Keratinocyte (primary cell): ENCODE measurements at regions not wholly inside any gene's neighbourhood (a gene's known extent, or its start where the extent isn't known, plus 50 kb on each side); places are given as distances from the start of the nearest gene placed in this dataset.

Experiments used
- DNase-seq: peaks from one replicate; pipeline ENCODE4 v3.0.0-alpha.2; 2011; ENCODE audit warnings: low read depth, missing footprints, low spot score
- FAIRE-seq: peaks from 2 replicates; lab custom pipeline; 2011; peaks lifted over from hg19 to GRCh38; lab: Jason Lieb, UNC
- H2AFZ ChIP-seq: 2 replicates; pipeline ENCODE4 v1.6.0; 2012; ENCODE audit warnings: low read length, control low read depth, inconsistent platforms; ENCODE audit not compliant: control insufficient read depth
- H3K27ac ChIP-seq: 2 replicates; pipeline ENCODE4 v1.5.1; 2011; ENCODE audit warnings: low read length; ENCODE audit not compliant: control insufficient read depth, insufficient read depth
- H3K27me3 ChIP-seq: 3 replicates; pipeline ENCODE4 v1.6.0; 2011; ENCODE audit warnings: low read length; ENCODE audit not compliant: control insufficient read depth, insufficient read depth; ENCODE audit errors: extremely low read depth
- H3K36me3 ChIP-seq, 2 experiments: 2 replicates in 1 of 2; 3 replicates in 1 of 2; pipeline ENCODE4 v1.5.1; 2011; ENCODE audit warnings: low read length in 2 of 2, mild to moderate bottlenecking in 1 of 2; ENCODE audit not compliant: control insufficient read depth in 2 of 2, insufficient read depth in 2 of 2; ENCODE audit errors: extremely low read depth in 1 of 2
- H3K4me1 ChIP-seq: 3 replicates; pipeline ENCODE4 v1.5.1; 2011; ENCODE audit warnings: low read length; ENCODE audit not compliant: control insufficient read depth, insufficient read depth; ENCODE audit errors: extremely low read depth
- H3K4me2 ChIP-seq: 3 replicates; pipeline ENCODE4 v1.6.0; 2011; ENCODE audit warnings: low read depth, low read length; ENCODE audit not compliant: control insufficient read depth, insufficient read depth; ENCODE audit errors: extremely low read depth
- H3K4me3 ChIP-seq, 3 experiments: fragments of 200-600 bp in 1 of 3; sonication (generic) in 1 of 3; 2 replicates in 2 of 3; 3 replicates in 1 of 3; pipeline ENCODE4 v1.5.1; 2011 to 2016; ENCODE audit warnings: low read length in 3 of 3, mild to moderate bottlenecking in 3 of 3, control low read depth in 2 of 3, inconsistent platforms in 1 of 3, low read depth in 1 of 3, mixed read lengths in 1 of 3, mixed run types in 1 of 3, moderate library complexity in 1 of 3; ENCODE audit not compliant: control insufficient read depth in 2 of 3, insufficient read depth in 2 of 3; ENCODE audit errors: extremely low read depth in 1 of 3
- H3K79me2 ChIP-seq: 2 replicates; pipeline ENCODE4 v1.6.0; 2012; ENCODE audit warnings: low read length; ENCODE audit not compliant: control insufficient read depth, insufficient read depth
- H3K9ac ChIP-seq: 3 replicates; pipeline ENCODE4 v1.6.0; 2011; ENCODE audit warnings: low read length; ENCODE audit not compliant: control insufficient read depth, insufficient read depth; ENCODE audit errors: extremely low read depth
- H3K9me1 ChIP-seq: 3 replicates; pipeline ENCODE4 v1.6.0; 2011; ENCODE audit warnings: low read length; ENCODE audit not compliant: control insufficient read depth, insufficient read depth; ENCODE audit errors: extremely low read depth
- H3K9me3 ChIP-seq: 2 replicates; pipeline ENCODE4 v1.5.1; 2012; ENCODE audit warnings: low read depth, low read length; ENCODE audit not compliant: control insufficient read depth
- H4K20me1 ChIP-seq: 3 replicates; pipeline ENCODE4 v1.6.0; 2011; ENCODE audit warnings: low read length; ENCODE audit not compliant: control insufficient read depth, insufficient read depth; ENCODE audit errors: extremely low read depth
- EZH2 ChIP-seq: IDR thresholded peaks from one replicate; pipeline ENCODE4 v1.6.1; 2012; ENCODE audit warnings: inconsistent platforms, mild to moderate bottlenecking, low read length, moderate library complexity
- dilution Hi-C: fragments of 300-500 bp; cut with MboI; formaldehyde crosslinking; loops from one replicate; pipeline ENCODE4 v1.7.0; 2020; ENCODE audit warnings: low sequenced_read_pairs; ENCODE audit not compliant: extremely low pct_ligation_motif_present
- TF ChIP-seq, protein P1 (sequence below), 3 experiments: IDR thresholded peaks in 1 of 3; conservative IDR thresholded peaks in 1 of 3; optimal IDR thresholded peaks in 1 of 3; 2 replicates in 2 of 3; 3 replicates in 1 of 3; pipeline versions ENCODE3 to v1.5.1; 2011; ENCODE audit warnings: low read length in 3 of 3, mild to moderate bottlenecking in 3 of 3, moderate library complexity in 2 of 3, control low read depth in 1 of 3, inconsistent platforms in 1 of 3; ENCODE audit not compliant: insufficient read depth in 2 of 3; ENCODE audit errors: extremely low read depth in 1 of 3

DNA sequence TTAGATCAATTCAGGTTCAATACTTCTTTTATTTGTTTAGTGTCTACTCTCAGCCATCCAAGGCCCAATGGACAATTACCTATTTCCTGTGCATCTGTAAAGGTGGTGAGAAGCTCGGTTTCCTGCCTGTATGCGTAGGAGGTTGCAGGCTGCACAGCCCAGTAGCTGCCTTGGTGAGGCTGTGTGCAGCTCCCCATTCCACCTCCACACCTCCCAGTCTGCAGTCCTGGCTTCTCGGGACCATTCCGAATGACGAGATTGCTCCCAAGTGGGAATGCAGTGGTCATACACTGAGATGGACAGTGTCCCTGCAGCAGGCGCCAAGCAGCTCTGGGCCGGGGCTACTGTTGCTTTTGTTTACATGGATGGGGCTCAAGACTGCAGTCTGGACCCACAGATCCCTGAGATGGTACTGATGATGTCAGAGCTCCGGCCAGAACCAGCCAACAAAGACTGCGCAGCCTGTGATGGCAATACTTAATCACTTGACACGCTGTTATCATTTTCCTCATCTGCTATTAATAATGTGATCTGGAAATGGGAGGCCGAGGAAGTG, 206.1 kb upstream of the IRX1 start:
- dilution Hi-C loops, result no loop called here
- DNase-seq (no peak), FAIRE-seq (no peak)
- TF ChIP-seq, protein P1, sequence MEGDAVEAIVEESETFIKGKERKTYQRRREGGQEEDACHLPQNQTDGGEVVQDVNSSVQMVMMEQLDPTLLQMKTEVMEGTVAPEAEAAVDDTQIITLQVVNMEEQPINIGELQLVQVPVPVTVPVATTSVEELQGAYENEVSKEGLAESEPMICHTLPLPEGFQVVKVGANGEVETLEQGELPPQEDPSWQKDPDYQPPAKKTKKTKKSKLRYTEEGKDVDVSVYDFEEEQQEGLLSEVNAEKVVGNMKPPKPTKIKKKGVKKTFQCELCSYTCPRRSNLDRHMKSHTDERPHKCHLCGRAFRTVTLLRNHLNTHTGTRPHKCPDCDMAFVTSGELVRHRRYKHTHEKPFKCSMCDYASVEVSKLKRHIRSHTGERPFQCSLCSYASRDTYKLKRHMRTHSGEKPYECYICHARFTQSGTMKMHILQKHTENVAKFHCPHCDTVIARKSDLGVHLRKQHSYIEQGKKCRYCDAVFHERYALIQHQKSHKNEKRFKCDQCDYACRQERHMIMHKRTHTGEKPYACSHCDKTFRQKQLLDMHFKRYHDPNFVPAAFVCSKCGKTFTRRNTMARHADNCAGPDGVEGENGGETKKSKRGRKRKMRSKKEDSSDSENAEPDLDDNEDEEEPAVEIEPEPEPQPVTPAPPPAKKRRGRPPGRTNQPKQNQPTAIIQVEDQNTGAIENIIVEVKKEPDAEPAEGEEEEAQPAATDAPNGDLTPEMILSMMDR (optimal IDR thresholded peaks at IDR 0.05 in 1 of 3, IDR thresholded peaks at IDR 0.05 in 1 of 3, conservative IDR thresholded peaks at IDR 0.05 in 1 of 3; ENCODE audit: extremely low read depth in 1 of 3, insufficient read depth in 2 of 3, low read length in 3 of 3), result no peak
- TF ChIP-seq EZH2, result no peak
- Histone ChIP-seq H3K9me1 (no peaks in the 10 kb centered on the region), H4K20me1 (no peaks in the 10 kb centered on the region), H3K9ac (no peak overlapping the region), H3K4me1 (no peaks in the 10 kb centered on the region), H3K27ac (no peak overlapping the region), H3K36me3 (no peaks in the 10 kb centered on the region), H2AFZ (no peak overlapping the region), H3K9me3 (peaks cover 3% of the 10 kb centered on the region), H3K27me3 (no peaks in the 10 kb centered on the region), H3K79me2 (no peaks in the 10 kb centered on the region), H3K4me3 (no peak overlapping the region), H3K4me2 (no peak overlapping the region)

DNA sequence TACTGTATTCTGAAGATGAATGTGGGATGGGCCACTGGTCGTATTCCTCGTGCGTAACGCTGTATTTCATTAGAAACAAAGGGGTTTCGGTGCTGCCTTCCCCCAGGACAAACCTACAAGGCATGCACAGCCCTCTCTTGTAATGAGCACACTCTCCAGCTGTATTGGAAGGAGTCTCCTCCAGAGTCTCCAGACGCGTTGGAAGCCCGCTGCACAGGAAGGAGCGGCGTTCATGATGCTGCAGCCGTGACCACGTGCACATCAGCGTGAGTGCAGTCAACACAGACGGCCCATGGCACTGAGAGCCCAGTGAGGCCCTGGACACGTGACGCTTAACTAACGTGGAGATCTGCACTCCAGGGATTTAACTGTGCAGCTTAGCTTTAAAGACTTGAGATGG, 209.0 kb upstream of the IRX1 start:
- no peaks in the 10 kb centered on the region for H3K4me1 ChIP-seq
- no peak for FAIRE-seq
- dilution Hi-C loops, result no loop called here
- no peak overlapping the region for H3K27ac ChIP-seq
- H3K9me1 ChIP-seq, result no peaks in the 10 kb centered on the region
- no peak for DNase-seq
- H3K4me2 ChIP-seq, result no peak overlapping the region
- no peak overlapping the region for H3K4me3 ChIP-seq
- H3K79me2 ChIP-seq, result no peaks in the 10 kb centered on the region
- peaks cover 4% of the 10 kb centered on the region for H3K9me3 ChIP-seq
- no peak for TF ChIP-seq EZH2
- TF ChIP-seq, protein P1 (optimal IDR thresholded peaks at IDR 0.05 in 1 of 3, IDR thresholded peaks at IDR 0.05 in 1 of 3, conservative IDR thresholded peaks at IDR 0.05 in 1 of 3; ENCODE audit: extremely low read depth in 1 of 3, insufficient read depth in 2 of 3, low read length in 3 of 3), result no peak
- H3K36me3 ChIP-seq, result no peaks in the 10 kb centered on the region
- H4K20me1 ChIP-seq, result no peaks in the 10 kb centered on the region
- no peak overlapping the region for H3K9ac ChIP-seq
- H2AFZ ChIP-seq, result no peak overlapping the region
- H3K27me3 ChIP-seq, result no peaks in the 10 kb centered on the region
